Fibroblast of lung (primary cell): ENCODE measurements at regions not wholly inside any gene's neighbourhood (a gene's known extent, or its start where the extent isn't known, plus 50 kb on each side); places are given as distances from the start of the nearest gene placed in this dataset.
"Not testable (repeated sequence)": the region's sequence is repeated elsewhere in the genome, so short reads cannot be mapped to it uniquely, and the experiment has no call there.

Experiments used
- DNase-seq, 2 donors: peaks; one replicate each; pipeline versions ENCODE4 v3.0.0 to v3.0.0-alpha.2; 2010; ENCODE audit warnings: low read depth in 2 of 2
- H2AFZ ChIP-seq: 2 replicates; pipeline ENCODE4 v1.5.1; 2012; ENCODE audit warnings: low read length, control low read depth, inconsistent platforms
- H3K27ac ChIP-seq: 2 replicates; pipeline ENCODE4 v1.5.1; 2011; ENCODE audit warnings: low read length, control low read depth; ENCODE audit not compliant: insufficient read depth
- H3K27me3 ChIP-seq: 2 replicates; pipeline ENCODE4 v1.5.1; 2011; ENCODE audit warnings: mild to moderate bottlenecking, low read length; ENCODE audit not compliant: control insufficient read depth, insufficient read depth
- H3K36me3 ChIP-seq: 2 replicates; pipeline ENCODE4 v1.5.1; 2011; ENCODE audit warnings: low read length; ENCODE audit not compliant: control insufficient read depth, insufficient read depth
- H3K4me1 ChIP-seq: 2 replicates; pipeline ENCODE4 v1.5.1; 2011; ENCODE audit warnings: low read length; ENCODE audit not compliant: control insufficient read depth, insufficient read depth; ENCODE audit errors: extremely low read depth
- H3K4me2 ChIP-seq: 2 replicates; pipeline ENCODE4 v1.5.1; 2011; ENCODE audit warnings: low read length, control low read depth; ENCODE audit not compliant: insufficient read depth; ENCODE audit errors: extremely low read depth
- H3K4me3 ChIP-seq, 4 experiments: fragments of 200-600 bp in 1 of 4; sonication (generic) in 1 of 4; replicated peaks in 1 of 4; 2 replicates each; pipeline ENCODE4 v1.5.1; 2011 to 2016; ENCODE audit warnings: low read length in 4 of 4, low read depth in 3 of 4, mild to moderate bottlenecking in 3 of 4, control low read depth in 2 of 4, inconsistent platforms in 1 of 4, mixed read lengths in 1 of 4; ENCODE audit not compliant: insufficient read depth in 1 of 4; ENCODE audit errors: control extremely low read depth in 1 of 4
- H3K79me2 ChIP-seq: 2 replicates; pipeline ENCODE4 v1.5.1; 2012; ENCODE audit warnings: mild to moderate bottlenecking, low read length, inconsistent platforms; ENCODE audit not compliant: control insufficient read depth, insufficient read depth
- H3K9ac ChIP-seq: 2 replicates; pipeline ENCODE4 v1.5.1; 2011; ENCODE audit warnings: mild to moderate bottlenecking, low read length, control low read depth; ENCODE audit not compliant: insufficient read depth
- H3K9me3 ChIP-seq: 2 replicates; pipeline ENCODE4 v1.5.1; 2012; ENCODE audit warnings: low read depth, low read length; ENCODE audit not compliant: control insufficient read depth, insufficient read depth
- H4K20me1 ChIP-seq: 2 replicates; pipeline ENCODE4 v1.5.1; 2011; ENCODE audit warnings: low read length; ENCODE audit not compliant: control insufficient read depth, insufficient read depth; ENCODE audit errors: extremely low read depth
- CTCF ChIP-seq, 2 donors: IDR thresholded peaks in 1 of 2; conservative IDR thresholded peaks in 1 of 2; 1 replicate in 1 of 2; 2 replicates in 1 of 2; pipeline ENCODE4 v1.5.1; 2011 to 2012; ENCODE audit warnings: low read length in 2 of 2, control low read depth in 1 of 2, inconsistent platforms in 1 of 2, low read depth in 1 of 2, mild to moderate bottlenecking in 1 of 2
- EZH2 ChIP-seq: IDR thresholded peaks from 2 replicates; pipeline ENCODE4 v1.5.1; 2012; ENCODE audit warnings: low read length, control low read depth, mild to moderate bottlenecking; ENCODE audit errors: missing control alignments

- TF ChIP-seq CTCF (conservative IDR thresholded peaks at IDR 0.05 in 1 of 2, IDR thresholded peaks at IDR 0.05 in 1 of 2; ENCODE audit: low read depth in 1 of 2, low read length in 2 of 2) = no peak
- TF ChIP-seq EZH2 = no peak
- Histone ChIP-seq H3K4me3 (no peak overlapping the region), H3K4me1 (no peaks in the 10 kb centered on the region), H2AFZ (no peak overlapping the region), H3K4me2 (no peak overlapping the region), H3K9me3 (no peaks in the 10 kb centered on the region), H3K79me2 (no peaks in the 10 kb centered on the region), H3K36me3 (no peaks in the 10 kb centered on the region), H3K27me3 (no peaks in the 10 kb centered on the region), H3K27ac (no peak overlapping the region), H4K20me1 (no peaks in the 10 kb centered on the region), H3K9ac (no peak overlapping the region)
- no peak for DNase-seq
These were observed 305.2 kb upstream of the MIS18BP1 start for GRCh38 chr14:45558183-45558582.

- no peak overlapping the region for H3K27ac ChIP-seq
These were observed 301.0 kb upstream of the MIS18BP1 start for GRCh38 chr14:45553981-45554380.

DNA sequence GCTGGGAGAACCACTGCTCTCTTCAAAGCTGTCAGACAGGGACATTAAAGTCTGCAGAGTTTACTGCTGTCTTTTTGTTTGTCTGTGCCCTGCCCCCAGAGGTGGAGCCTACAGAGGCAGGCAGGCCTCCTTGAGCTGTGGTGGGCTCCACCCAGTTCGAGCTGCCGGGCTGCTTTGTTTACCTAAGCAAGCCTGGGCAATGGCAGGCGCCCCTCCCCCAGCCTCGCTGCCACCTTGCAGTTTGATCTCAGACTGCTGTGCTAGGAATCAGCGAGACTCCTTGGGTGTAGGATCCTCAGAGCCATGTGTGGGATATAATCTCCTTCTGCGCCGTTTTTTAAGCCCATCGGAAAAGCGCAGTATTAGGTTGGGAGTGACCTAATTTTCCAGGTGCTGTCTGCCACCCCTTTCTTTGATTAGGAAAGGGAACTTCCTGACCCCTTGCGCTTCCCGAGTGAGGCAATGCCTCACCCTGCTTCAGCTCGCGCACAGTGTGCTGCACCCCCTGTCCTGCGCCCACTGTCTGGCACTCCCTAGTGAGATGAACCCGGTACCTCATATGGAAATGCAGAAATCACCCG lies 298.3 kb upstream of the MIS18BP1 start:
- H3K9ac ChIP-seq, H3K27me3 ChIP-seq, H3K36me3 ChIP-seq, H3K4me2 ChIP-seq, H3K27ac ChIP-seq, H3K4me3 ChIP-seq, H3K4me1 ChIP-seq, H4K20me1 ChIP-seq, H3K79me2 ChIP-seq, H3K9me3 ChIP-seq, H2AFZ ChIP-seq, DNase-seq: not testable (repeated sequence)

More at GRCh38 chr14:45553981-45554380, 301.0 kb upstream of the MIS18BP1 start:
- Histone ChIP-seq H3K4me3 (no peak overlapping the region), H3K4me2 (no peak overlapping the region), H3K9me3 (no peaks in the 10 kb centered on the region), H2AFZ (no peak overlapping the region), H3K27me3 (no peaks in the 10 kb centered on the region), H3K4me1 (no peaks in the 10 kb centered on the region), H3K79me2 (no peaks in the 10 kb centered on the region), H3K36me3 (no peaks in the 10 kb centered on the region), H4K20me1 (no peaks in the 10 kb centered on the region), H3K9ac (no peak overlapping the region)
- no peak for TF ChIP-seq CTCF (conservative IDR thresholded peaks at IDR 0.05 in 1 of 2, IDR thresholded peaks at IDR 0.05 in 1 of 2; ENCODE audit: low read depth in 1 of 2, low read length in 2 of 2)
- no peak for TF ChIP-seq EZH2
- no peak for DNase-seq
